Uterus (tissue), 2 donors: ENCODE measurements at regions not wholly inside any gene's neighbourhood (a gene's known extent, or its start where the extent isn't known, plus 50 kb on each side); places are given as distances from the start of the nearest gene placed in this dataset.

Experiments
- CTCF ChIP-seq, 4 experiments: fragments of 200-600 bp in 2 of 4; fragments of 450-650 bp in 2 of 4; sonication (generic) in 2 of 4; IDR thresholded peaks; one replicate each; pipeline ENCODE4 v1.5.1; 2016 to 2019; ENCODE audit warnings: antibody characterized with exemption in 4 of 4, mild to moderate bottlenecking in 2 of 4, moderate library complexity in 1 of 4
- POLR2A ChIP-seq, 2 donors: fragments of 450-650 bp; IDR thresholded peaks; one replicate each; pipeline ENCODE4 v1.6.1; 2016; ENCODE audit warnings: antibody characterized with exemption in 2 of 2, mild to moderate bottlenecking in 1 of 2, moderate library complexity in 1 of 2

- TF ChIP-seq CTCF (IDR thresholded peaks at IDR 0.05) (no peak), POLR2A (IDR thresholded peaks at IDR 0.05) (no peak)
Observed at GRCh38 chr4:13986548-13986947, 359.0 kb upstream of the BOD1L1 start.
